Tibial artery (tissue), 4 donors: ENCODE measurements at regions not wholly inside any gene's neighbourhood (a gene's known extent, or its start where the extent isn't known, plus 50 kb on each side); places are given as distances from the start of the nearest gene placed in this dataset.

ENCODE experiments used
- DNase-seq, 2 donors: peaks; one replicate each; pipeline ENCODE4 v3.0.0-alpha.2; 2019
- H3K27ac ChIP-seq, 2 donors: fragments of 200-600 bp; sonication (generic) in 1 of 2; 1 replicate in 1 of 2; 2 replicates in 1 of 2; pipeline ENCODE4 v1.5.1; 2018 to 2019; ENCODE audit warnings: mild to moderate bottlenecking in 1 of 2
- H3K27me3 ChIP-seq, 2 donors: fragments of 200-600 bp; sonication (generic) in 1 of 2; one replicate each; pipeline versions ENCODE4 v1.5.1 to v1.6.0; 2016 to 2019
- H3K36me3 ChIP-seq, 3 donors: fragments of 200-600 bp; sonication (generic) in 2 of 3; one replicate each; pipeline ENCODE4 v1.5.1; 2016 to 2019; ENCODE audit warnings: mild to moderate bottlenecking in 2 of 3
- H3K4me1 ChIP-seq, 4 donors: fragments of 200-600 bp; sonication (generic) in 2 of 4; 1 replicate in 3 of 4; 2 replicates in 1 of 4; pipeline ENCODE4 v1.5.1; 2016 to 2019
- H3K4me3 ChIP-seq, 2 donors: fragments of 200-600 bp; sonication (generic) in 1 of 2; 1 replicate in 1 of 2; 2 replicates in 1 of 2; pipeline ENCODE4 v1.5.1; 2018 to 2019; ENCODE audit warnings: mild to moderate bottlenecking in 2 of 2
- H3K9me3 ChIP-seq, 3 donors: fragments of 200-600 bp; sonication (generic) in 1 of 3; one replicate each; pipeline ENCODE4 v1.5.1; 2016 to 2019
- CTCF ChIP-seq, 2 experiments: fragments of 200-600 bp in 1 of 2; fragments of 450-650 bp in 1 of 2; IDR thresholded peaks; one replicate each; pipeline ENCODE4 v1.5.1; 2017 to 2019; ENCODE audit warnings: antibody characterized with exemption in 2 of 2, mild to moderate bottlenecking in 1 of 2, moderate library complexity in 1 of 2
- intact Hi-C: fragments of 100-400 bp; cut with DNase I; formaldehyde crosslinking; loops from one replicate; pipeline ENCODE4 v1.15.0; 2023; ENCODE audit warnings: low total_unique reads

GRCh38 chr17:33966410-33967059, 288.6 kb upstream of the CCL2 start:
- no peak for DNase-seq
- Histone ChIP-seq H3K27ac (no peak overlapping the region), H3K4me1 (no peaks in the 10 kb centered on the region), H3K9me3 (no peaks in the 10 kb centered on the region), H3K4me3 (no peak overlapping the region), H3K27me3 (peaks cover 0 to 5% of the 10 kb centered on the region in 2 donors), H3K36me3 (no peaks in the 10 kb centered on the region)
- no peak for TF ChIP-seq CTCF (IDR thresholded peaks at IDR 0.05)
- intact Hi-C loops = no loop called here

GRCh38 chr17:33967608-33968349, 287.3 kb upstream of the CCL2 start:
- Histone ChIP-seq H3K36me3 (no peaks in the 10 kb centered on the region), H3K27me3 (peaks cover 0 to 5% of the 10 kb centered on the region in 2 donors), H3K4me1 (no peaks in the 10 kb centered on the region), H3K9me3 (no peaks in the 10 kb centered on the region), H3K4me3 (no peak overlapping the region), H3K27ac (no peak overlapping the region)
- TF ChIP-seq CTCF (IDR thresholded peaks at IDR 0.05) = no peak
- intact Hi-C loops = no loop called here
- no peak for DNase-seq

DNA sequence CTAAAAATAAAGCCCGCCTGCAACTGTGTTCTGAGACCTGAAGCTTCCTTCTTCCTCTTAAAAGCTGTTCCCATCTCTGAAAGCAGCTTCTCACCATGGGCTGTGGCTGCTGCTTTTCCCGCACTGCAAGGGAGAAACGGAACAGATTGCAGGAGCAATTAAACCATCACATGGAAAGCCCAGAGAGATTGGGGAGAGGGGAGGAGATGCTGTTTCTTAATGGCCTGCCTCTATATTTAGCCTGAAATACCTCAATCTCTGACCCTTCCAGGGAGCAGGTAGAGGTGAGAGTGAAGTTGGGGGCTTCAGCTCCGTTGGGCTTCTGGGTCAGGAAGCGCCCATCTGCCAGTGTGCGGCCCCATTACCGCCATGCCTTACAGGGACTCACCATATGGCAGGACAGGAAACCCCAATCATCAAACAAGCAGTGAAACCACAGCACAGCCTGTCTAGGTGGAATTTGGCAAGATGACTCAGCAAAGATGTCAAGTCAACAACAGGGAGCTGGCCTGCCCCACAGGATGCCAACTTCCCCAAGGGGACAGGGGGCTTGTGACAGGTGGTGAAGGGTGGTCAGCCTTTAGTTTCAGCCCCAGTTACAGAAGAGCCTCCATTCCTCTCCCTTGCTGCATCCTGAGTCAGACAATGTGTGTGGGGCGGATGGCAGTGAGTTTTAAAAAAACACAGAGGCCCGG, 286.6 kb upstream of the CCL2 start:
- Histone ChIP-seq H3K36me3 (no peaks in the 10 kb centered on the region), H3K4me1 (no peaks in the 10 kb centered on the region), H3K4me3 (no peak overlapping the region), H3K9me3 (no peaks in the 10 kb centered on the region), H3K27ac (no peak overlapping the region), H3K27me3 (peaks cover 0 to 5% of the 10 kb centered on the region in 2 donors)
- intact Hi-C loops = no loop called here
- no peak for TF ChIP-seq CTCF (IDR thresholded peaks at IDR 0.05)
- DNase-seq = no peak

DNA sequence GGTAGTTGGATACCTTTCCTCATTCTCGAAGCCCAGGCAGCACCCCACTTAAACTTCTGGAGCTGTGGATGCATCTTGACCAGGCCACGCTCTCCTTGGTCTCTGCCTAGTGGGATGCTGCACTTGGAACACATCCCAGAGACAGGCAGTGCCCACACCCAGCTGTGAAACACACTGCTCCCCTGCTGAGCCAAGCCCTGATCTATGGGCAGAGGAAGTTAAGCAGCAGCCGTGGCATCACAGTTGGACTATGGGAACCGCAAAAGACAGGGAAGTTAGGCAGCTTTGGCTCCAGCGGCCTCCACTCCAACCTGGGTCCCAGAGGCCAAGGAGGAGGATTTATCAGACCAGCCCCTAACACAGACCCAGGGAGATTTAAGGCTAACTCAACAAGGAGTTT, 284.8 kb upstream of the CCL2 start:
- Histone ChIP-seq H3K4me3 (no peak overlapping the region), H3K36me3 (no peaks in the 10 kb centered on the region), H3K9me3 (no peaks in the 10 kb centered on the region), H3K27ac (no peak overlapping the region), H3K4me1 (no peaks in the 10 kb centered on the region), H3K27me3 (peaks cover 0 to 5% of the 10 kb centered on the region in 2 donors)
- intact Hi-C loops = no loop called here
- TF ChIP-seq CTCF (IDR thresholded peaks at IDR 0.05) = no peak
- DNase-seq = no peak

- DNase-seq = no peak
- H3K4me3 ChIP-seq = no peak overlapping the region
- H3K9me3 ChIP-seq = no peaks in the 10 kb centered on the region
- no peaks in the 10 kb centered on the region for H3K4me1 ChIP-seq
- H3K36me3 ChIP-seq = no peaks in the 10 kb centered on the region
- H3K27me3 ChIP-seq = peaks cover 0 to 5% of the 10 kb centered on the region in 2 donors
- intact Hi-C loops = no loop called here
- no peak overlapping the region for H3K27ac ChIP-seq
- TF ChIP-seq CTCF (IDR thresholded peaks at IDR 0.05) = no peak
Observed at GRCh38 chr17:33972763-33973162, 282.3 kb upstream of the CCL2 start.
